ENCODE measurements at regions not wholly inside any gene's neighbourhood (a gene's known extent, or its start where the extent isn't known, plus 50 kb on each side); places are given as distances from the start of the nearest gene placed in this dataset.

- no peak for TF ChIP-seq CTCF (IDR thresholded peaks at IDR 0.05; ENCODE audit: borderline replicate concordance)
These were observed 1123.7 kb upstream of the C9orf72 start for GRCh38 chr9:28696960-28697359.

GRCh38 chr9:28699632-28700031 is 1126.4 kb upstream of the C9orf72 start:
- no peak for DNase-seq
- Histone ChIP-seq H3K4me3 (no peak overlapping the region), H3K9me3 (replicated peaks) (peaks cover 48% of the 10 kb centered on the region), H3K4me1 (no peaks in the 10 kb centered on the region), H3K27ac (replicated peaks) (no peak overlapping the region), H3K27me3 (ENCODE audit: low read depth) (no peaks in the 10 kb centered on the region), H3K36me3 (no peaks in the 10 kb centered on the region)
- TF ChIP-seq CTCF (IDR thresholded peaks at IDR 0.05; ENCODE audit: borderline replicate concordance), result no peak
- intact Hi-C loops (cut with micrococcal nuclease), result no loop called here

More at GRCh38 chr9:28696960-28697359, 1123.7 kb upstream of the C9orf72 start:
- Histone ChIP-seq H3K4me1 (no peaks in the 10 kb centered on the region), H3K27ac (replicated peaks) (no peak overlapping the region), H3K36me3 (no peaks in the 10 kb centered on the region), H3K27me3 (ENCODE audit: low read depth) (no peaks in the 10 kb centered on the region), H3K4me3 (no peak overlapping the region), H3K9me3 (replicated peaks) (peaks cover 45% of the 10 kb centered on the region)
- intact Hi-C loops (cut with micrococcal nuclease), result no loop called here
- no peak for DNase-seq

GRCh38 chr9:28707616-28708015 is 1134.3 kb upstream of the C9orf72 start:
- Histone ChIP-seq H3K36me3 (no peaks in the 10 kb centered on the region), H3K4me3 (no peak overlapping the region), H3K9me3 (replicated peaks) (peaks cover 4% of the 10 kb centered on the region), H3K27me3 (ENCODE audit: low read depth) (no peaks in the 10 kb centered on the region), H3K4me1 (no peaks in the 10 kb centered on the region), H3K27ac (replicated peaks) (no peak overlapping the region)
- no peak for TF ChIP-seq CTCF (IDR thresholded peaks at IDR 0.05; ENCODE audit: borderline replicate concordance)
- no peak for DNase-seq
- intact Hi-C loops (cut with micrococcal nuclease), result no loop called here

GRCh38 chr9:28714188-28714587 is 1140.9 kb upstream of the C9orf72 start:
- no peak for TF ChIP-seq CTCF (IDR thresholded peaks at IDR 0.05; ENCODE audit: borderline replicate concordance)
- H3K4me3 ChIP-seq, result no peak overlapping the region
- intact Hi-C loops (cut with micrococcal nuclease), result no loop called here
- no peaks in the 10 kb centered on the region for H3K9me3 ChIP-seq (replicated peaks)
- DNase-seq, result no peak
- no peak overlapping the region for H3K27ac ChIP-seq (replicated peaks)
- H3K4me1 ChIP-seq, result no peaks in the 10 kb centered on the region
- no peaks in the 10 kb centered on the region for H3K27me3 ChIP-seq (ENCODE audit: low read depth)
- H3K36me3 ChIP-seq, result no peaks in the 10 kb centered on the region

- no peaks in the 10 kb centered on the region for H3K4me1 ChIP-seq
- no peak overlapping the region for H3K27ac ChIP-seq (replicated peaks)
- DNase-seq, result no peak
- no peak for TF ChIP-seq CTCF (IDR thresholded peaks at IDR 0.05; ENCODE audit: borderline replicate concordance)
- intact Hi-C loops (cut with micrococcal nuclease), result no loop called here
- H3K27me3 ChIP-seq (ENCODE audit: low read depth), result no peaks in the 10 kb centered on the region
- peaks cover 4% of the 10 kb centered on the region for H3K9me3 ChIP-seq (replicated peaks)
- H3K36me3 ChIP-seq, result no peaks in the 10 kb centered on the region
- H3K4me3 ChIP-seq, result no peak overlapping the region
These were observed 1144.9 kb upstream of the C9orf72 start for GRCh38 chr9:28718226-28718625.

GRCh38 chr9:28720746-28721145 is 1147.5 kb upstream of the C9orf72 start:
- H3K27me3 ChIP-seq (ENCODE audit: low read depth), result no peaks in the 10 kb centered on the region
- no peak overlapping the region for H3K27ac ChIP-seq (replicated peaks)
- TF ChIP-seq CTCF (IDR thresholded peaks at IDR 0.05; ENCODE audit: borderline replicate concordance), result no peak
- DNase-seq, result no peak
- H3K4me3 ChIP-seq, result no peak overlapping the region
- intact Hi-C loops (cut with micrococcal nuclease), result no loop called here
- peaks cover 4% of the 10 kb centered on the region for H3K9me3 ChIP-seq (replicated peaks)
- H3K4me1 ChIP-seq, result no peaks in the 10 kb centered on the region
- no peaks in the 10 kb centered on the region for H3K36me3 ChIP-seq

All from left ventricle myocardium inferior (tissue), 1 donor.